T47D (cell line): ENCODE measurements at regions not wholly inside any gene's neighbourhood (a gene's known extent, or its start where the extent isn't known, plus 50 kb on each side); places are given as distances from the start of the nearest gene placed in this dataset.

Experiments
- DNase-seq, 2 experiments: peaks; one replicate each; pipeline versions ENCODE4 v3.0.0 to v3.0.0-alpha.2; 2011 to 2012; ENCODE audit warnings: low read depth in 1 of 2, low spot score in 1 of 2
- JUND ChIP-seq: IDR thresholded peaks from 2 replicates; pipeline ENCODE4 v1.6.1; 2012; ENCODE audit warnings: low read depth
- in situ Hi-C: cut with HindIII; loops from 2 replicates; pipeline ENCODE4 v1.10.0; 2016; ENCODE audit warnings: low sequenced_read_pairs, low pct_unique_long_range_greater_than_20kb

GRCh38 chr20:60630609-60631008 lies 621.5 kb upstream of the CDH4 start:
- in situ Hi-C loops, result no loop called here
- no peak for DNase-seq
- TF ChIP-seq JUND, result no peak

GRCh38 chr20:60631585-60632287 lies 620.3 kb upstream of the CDH4 start:
- no peak for TF ChIP-seq JUND
- DNase-seq, result no peak
- in situ Hi-C loops, result no loop called here

- in situ Hi-C loops, result no loop called here
- no peak for TF ChIP-seq JUND
These were observed 619.4 kb upstream of the CDH4 start for GRCh38 chr20:60632391-60633262.

GRCh38 chr20:60634491-60635172 lies 617.4 kb upstream of the CDH4 start:
- in situ Hi-C loops, result no loop called here
- no peak for DNase-seq
- no peak for TF ChIP-seq JUND

More at GRCh38 chr20:60632391-60633262, 619.4 kb upstream of the CDH4 start:
- no peak for DNase-seq

- in situ Hi-C loops, result no loop called here
- no peak for DNase-seq
- no peak for TF ChIP-seq JUND
These were observed 615.6 kb upstream of the CDH4 start for GRCh38 chr20:60636417-60636816.

- in situ Hi-C loops, result no loop called here
- DNase-seq, result no peak
- no peak for TF ChIP-seq JUND
These were observed 614.3 kb upstream of the CDH4 start for GRCh38 chr20:60637801-60638200.

GRCh38 chr20:60638430-60639098 lies 613.5 kb upstream of the CDH4 start:
- no peak for TF ChIP-seq JUND
- in situ Hi-C loops, result no loop called here
- no peak for DNase-seq

GRCh38 chr20:60641879-60642447 lies 610.1 kb upstream of the CDH4 start:
- DNase-seq, result no peak
- in situ Hi-C loops, result no loop called here
- no peak for TF ChIP-seq JUND

GRCh38 chr20:60642541-60642940 lies 609.5 kb upstream of the CDH4 start:
- in situ Hi-C loops, result no loop called here
- TF ChIP-seq JUND, result no peak
- no peak for DNase-seq

- no peak for DNase-seq
- in situ Hi-C loops, result no loop called here
These were observed 603.5 kb upstream of the CDH4 start for GRCh38 chr20:60648556-60648955.

GRCh38 chr20:60649541-60649940 lies 602.5 kb upstream of the CDH4 start:
- no peak for DNase-seq
- in situ Hi-C loops, result no loop called here
- TF ChIP-seq JUND, result no peak

More at GRCh38 chr20:60648556-60648955, 603.5 kb upstream of the CDH4 start:
- TF ChIP-seq JUND, result no peak

GRCh38 chr20:60650087-60650486 lies 602.0 kb upstream of the CDH4 start:
- DNase-seq, result no peak
- in situ Hi-C loops, result no loop called here
- TF ChIP-seq JUND, result no peak
